NB4 (cell line): ENCODE measurements at regions not wholly inside any gene's neighbourhood (a gene's known extent, or its start where the extent isn't known, plus 50 kb on each side); places are given as distances from the start of the nearest gene placed in this dataset.

Source experiments
- DNase-seq: peaks from one replicate; pipeline ENCODE4 v3.0.0; 2010; ENCODE audit warnings: low read depth
- H3K4me3 ChIP-seq: one replicate; pipeline ENCODE4 v1.5.1; 2011; ENCODE audit warnings: mild to moderate bottlenecking, low read depth, low read length, moderate library complexity
- MYC ChIP-seq: IDR thresholded peaks from 2 replicates; pipeline ENCODE4 v1.6.1; 2011; ENCODE audit warnings: low read depth, low read length
- POLR2A ChIP-seq: IDR thresholded peaks from 2 replicates; pipeline ENCODE4 v1.6.1; 2011; ENCODE audit warnings: mild to moderate bottlenecking; ENCODE audit not compliant: insufficient read length; ENCODE audit errors: extremely low read depth
- TF ChIP-seq, protein P1 (sequence below): IDR thresholded peaks from 2 replicates; pipeline ENCODE4 v1.6.1; 2011; ENCODE audit warnings: low read depth, low read length
- TF ChIP-seq, protein P2 (sequence below): IDR thresholded peaks from one replicate; pipeline ENCODE4 v1.5.1; 2012; ENCODE audit warnings: low read depth, low read length

DNA sequence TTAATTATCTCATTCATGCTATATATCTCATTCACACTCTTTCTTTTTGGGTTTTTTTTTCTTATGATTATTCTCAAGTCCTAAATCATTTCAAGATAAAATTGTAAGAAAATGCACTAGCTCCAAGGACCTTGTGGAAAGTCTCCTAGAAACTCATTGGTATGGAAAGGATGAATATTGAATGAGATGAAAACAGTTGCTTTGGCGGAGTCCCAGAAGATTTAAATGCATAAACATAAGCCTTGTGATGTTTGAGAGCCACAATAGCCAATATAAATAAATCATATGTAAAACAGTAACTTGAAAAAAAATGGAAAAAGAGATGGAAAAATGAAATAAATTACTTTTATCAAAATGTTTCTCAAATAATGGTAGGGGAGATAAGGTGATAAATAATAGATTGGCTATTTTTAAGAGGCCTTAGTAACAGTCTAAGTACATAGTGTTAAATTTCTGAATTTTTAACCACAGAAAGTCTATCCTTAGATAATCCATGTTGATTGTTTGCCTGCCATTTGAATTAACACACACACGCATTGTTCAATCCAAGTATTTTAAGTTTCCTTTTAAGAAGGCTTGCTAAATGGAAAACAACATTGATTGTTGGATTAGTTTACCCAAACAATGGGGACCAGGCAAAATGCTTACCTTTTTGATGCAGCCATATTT is 81.1 kb upstream of the CD2AP start:
- no peak for DNase-seq
- no peak overlapping the region for H3K4me3 ChIP-seq
- TF ChIP-seq POLR2A (no peak), MYC (no peak)
- TF ChIP-seq, protein P1, sequence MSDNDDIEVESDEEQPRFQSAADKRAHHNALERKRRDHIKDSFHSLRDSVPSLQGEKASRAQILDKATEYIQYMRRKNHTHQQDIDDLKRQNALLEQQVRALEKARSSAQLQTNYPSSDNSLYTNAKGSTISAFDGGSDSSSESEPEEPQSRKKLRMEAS = no peak
- TF ChIP-seq, protein P2, sequence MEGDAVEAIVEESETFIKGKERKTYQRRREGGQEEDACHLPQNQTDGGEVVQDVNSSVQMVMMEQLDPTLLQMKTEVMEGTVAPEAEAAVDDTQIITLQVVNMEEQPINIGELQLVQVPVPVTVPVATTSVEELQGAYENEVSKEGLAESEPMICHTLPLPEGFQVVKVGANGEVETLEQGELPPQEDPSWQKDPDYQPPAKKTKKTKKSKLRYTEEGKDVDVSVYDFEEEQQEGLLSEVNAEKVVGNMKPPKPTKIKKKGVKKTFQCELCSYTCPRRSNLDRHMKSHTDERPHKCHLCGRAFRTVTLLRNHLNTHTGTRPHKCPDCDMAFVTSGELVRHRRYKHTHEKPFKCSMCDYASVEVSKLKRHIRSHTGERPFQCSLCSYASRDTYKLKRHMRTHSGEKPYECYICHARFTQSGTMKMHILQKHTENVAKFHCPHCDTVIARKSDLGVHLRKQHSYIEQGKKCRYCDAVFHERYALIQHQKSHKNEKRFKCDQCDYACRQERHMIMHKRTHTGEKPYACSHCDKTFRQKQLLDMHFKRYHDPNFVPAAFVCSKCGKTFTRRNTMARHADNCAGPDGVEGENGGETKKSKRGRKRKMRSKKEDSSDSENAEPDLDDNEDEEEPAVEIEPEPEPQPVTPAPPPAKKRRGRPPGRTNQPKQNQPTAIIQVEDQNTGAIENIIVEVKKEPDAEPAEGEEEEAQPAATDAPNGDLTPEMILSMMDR = no peak

DNA sequence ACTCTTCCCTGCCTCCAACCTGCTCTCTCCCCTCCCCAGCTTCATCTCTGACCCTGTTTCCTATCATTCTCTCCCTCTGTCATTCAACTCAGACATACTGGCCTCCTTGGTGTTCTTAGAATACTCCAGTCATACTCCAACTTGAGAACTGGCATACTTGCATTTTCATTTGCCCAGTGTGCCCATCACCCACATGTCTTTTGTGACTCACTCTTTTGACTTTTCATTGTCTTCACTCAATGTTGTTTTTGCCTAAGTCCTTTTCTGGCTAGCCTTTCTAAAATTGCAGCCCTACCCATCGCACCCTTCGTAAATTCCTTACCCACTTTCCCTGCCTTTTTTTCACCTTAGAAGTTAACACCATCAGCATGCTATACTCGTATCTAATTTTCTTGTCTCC is 77.0 kb upstream of the CD2AP start:
- H3K4me3 ChIP-seq = no peak overlapping the region
- no peak for DNase-seq
- TF ChIP-seq POLR2A (no peak), MYC (no peak)
- TF ChIP-seq, protein P2 = no peak
- TF ChIP-seq, protein P1 = no peak

DNA sequence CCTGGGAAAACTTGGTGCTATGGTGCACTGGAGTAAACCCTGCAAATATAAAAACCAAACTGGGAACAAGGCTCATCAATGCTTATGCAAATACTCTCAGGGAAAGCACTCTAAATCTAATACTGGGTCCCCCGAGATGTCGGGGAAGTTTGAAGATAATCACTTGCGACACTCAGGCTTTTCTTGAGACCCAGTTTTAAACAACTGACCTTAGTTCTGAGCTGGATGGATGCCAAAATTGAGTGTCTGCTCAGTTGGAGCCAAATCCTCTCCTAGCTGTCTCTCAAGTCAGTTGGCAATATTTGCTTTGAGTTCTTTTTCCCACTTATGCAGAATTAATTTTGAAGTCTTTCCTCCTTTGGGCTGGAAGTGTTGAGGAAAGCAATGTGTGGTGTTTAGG is 75.5 kb upstream of the CD2AP start:
- no peak for DNase-seq
- no peak overlapping the region for H3K4me3 ChIP-seq
- TF ChIP-seq, protein P2 = no peak
- TF ChIP-seq, protein P1 = no peak
- TF ChIP-seq MYC (no peak), POLR2A (no peak)

DNA sequence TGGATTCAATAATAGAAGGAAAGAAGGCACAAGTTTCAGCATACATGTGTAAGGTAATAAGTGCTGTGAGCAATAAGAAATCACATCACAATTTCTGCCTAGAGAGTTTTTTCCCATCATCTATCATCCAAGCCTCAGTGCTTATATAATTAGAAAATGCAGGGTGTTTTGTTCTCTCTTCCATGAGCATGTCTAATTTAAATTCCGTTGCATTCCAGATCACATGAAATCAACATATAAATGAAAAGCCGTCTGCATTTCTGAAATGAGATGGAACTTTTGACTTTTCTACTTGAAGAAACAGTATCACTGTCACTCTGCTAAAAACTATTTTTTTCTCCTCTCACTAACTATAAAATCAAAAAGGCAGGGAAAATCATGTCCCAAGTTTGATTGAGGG is 74.5 kb upstream of the CD2AP start:
- TF ChIP-seq MYC (no peak), POLR2A (no peak)
- TF ChIP-seq, protein P1 = no peak
- TF ChIP-seq, protein P2 = no peak
- no peak for DNase-seq
- no peak overlapping the region for H3K4me3 ChIP-seq

DNA sequence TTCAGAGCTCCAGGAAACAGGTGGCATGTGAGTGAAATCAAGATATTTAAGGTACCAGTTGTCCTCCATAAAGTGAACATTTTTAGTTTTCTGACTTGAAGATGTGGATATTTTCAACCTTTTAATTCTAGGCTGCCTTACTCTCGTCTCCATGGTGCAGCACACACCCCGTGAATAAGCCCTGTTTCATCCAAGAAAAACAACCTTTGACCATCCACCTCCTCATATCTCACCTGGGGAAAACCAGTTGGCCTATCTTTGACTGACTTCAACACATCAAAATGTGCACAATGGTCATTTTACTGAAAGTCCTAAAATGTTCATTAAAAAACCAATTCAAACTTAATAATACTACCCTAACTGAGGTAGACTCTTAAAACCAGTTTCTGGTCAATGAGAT is 73.8 kb upstream of the CD2AP start:
- no peak overlapping the region for H3K4me3 ChIP-seq
- no peak for DNase-seq
- TF ChIP-seq, protein P1 = no peak
- TF ChIP-seq, protein P2 = no peak
- no peak for TF ChIP-seq POLR2A
- TF ChIP-seq MYC = no peak
